VCaP (cell line): ENCODE measurements at regions not wholly inside any gene's neighbourhood (a gene's known extent, or its start where the extent isn't known, plus 50 kb on each side); places are given as distances from the start of the nearest gene placed in this dataset.

Source experiments
- H3K27ac ChIP-seq: fragments of 450-650 bp; 2 replicates; pipeline ENCODE4 v1.5.1; 2017
- CTCF ChIP-seq: fragments of 450-650 bp; conservative IDR thresholded peaks from 2 replicates; pipeline ENCODE4 v1.5.1; 2017; ENCODE audit warnings: mild to moderate bottlenecking, moderate library complexity

GRCh38 chr20:54290636-54291035 is 82.7 kb downstream of the PFDN4 start:
- TF ChIP-seq CTCF = no peak
- H3K27ac ChIP-seq = no peak overlapping the region

GRCh38 chr20:54291339-54292010 is 83.6 kb downstream of the PFDN4 start:
- no peak for TF ChIP-seq CTCF
- no peak overlapping the region for H3K27ac ChIP-seq

- H3K27ac ChIP-seq = no peak overlapping the region
- no peak for TF ChIP-seq CTCF
Measured at GRCh38 chr20:54292185-54292584, 84.3 kb downstream of the PFDN4 start.

- H3K27ac ChIP-seq = no peak overlapping the region
- no peak for TF ChIP-seq CTCF
Measured at GRCh38 chr20:54293526-54293925, 85.6 kb downstream of the PFDN4 start.

- no peak for TF ChIP-seq CTCF
- no peak overlapping the region for H3K27ac ChIP-seq
Measured at GRCh38 chr20:54294094-54294493, 86.2 kb downstream of the PFDN4 start.

GRCh38 chr20:54295686-54296085 is 87.8 kb downstream of the PFDN4 start:
- H3K27ac ChIP-seq = no peak overlapping the region
- no peak for TF ChIP-seq CTCF

- no peak for TF ChIP-seq CTCF
- no peak overlapping the region for H3K27ac ChIP-seq
Measured at GRCh38 chr20:54305421-54305820, 97.5 kb downstream of the PFDN4 start.
